HG02970 (cell line): ENCODE measurements at regions not wholly inside any gene's neighbourhood (a gene's known extent, or its start where the extent isn't known, plus 50 kb on each side); places are given as distances from the start of the nearest gene placed in this dataset.

ENCODE experiments used
- ATAC-seq: cut with Tn5 transposase; IDR thresholded peaks from one replicate; pipeline ENCODE4 v1.9.1; 2021; ENCODE audit warnings: mild to moderate bottlenecking, moderate library complexity, moderate number of reproducible peaks; ENCODE audit not compliant: unreplicated experiment, low FRiP score

DNA sequence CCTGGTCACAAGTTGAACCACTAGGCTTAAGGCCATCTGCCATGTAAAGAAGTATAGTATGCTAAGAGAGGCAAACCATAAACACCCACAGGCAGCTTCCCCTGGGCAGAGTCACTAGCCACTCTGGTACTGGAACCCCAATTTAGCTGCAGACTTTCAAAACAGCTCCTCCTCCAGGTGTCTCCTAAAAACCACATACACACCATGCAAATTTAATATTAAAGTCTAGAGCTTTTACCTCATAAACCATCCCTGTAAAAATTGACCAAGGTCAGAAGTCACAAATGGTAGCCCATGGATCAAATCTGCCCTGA, 99.1 kb upstream of the STT3B start:
- no peak for ATAC-seq

DNA sequence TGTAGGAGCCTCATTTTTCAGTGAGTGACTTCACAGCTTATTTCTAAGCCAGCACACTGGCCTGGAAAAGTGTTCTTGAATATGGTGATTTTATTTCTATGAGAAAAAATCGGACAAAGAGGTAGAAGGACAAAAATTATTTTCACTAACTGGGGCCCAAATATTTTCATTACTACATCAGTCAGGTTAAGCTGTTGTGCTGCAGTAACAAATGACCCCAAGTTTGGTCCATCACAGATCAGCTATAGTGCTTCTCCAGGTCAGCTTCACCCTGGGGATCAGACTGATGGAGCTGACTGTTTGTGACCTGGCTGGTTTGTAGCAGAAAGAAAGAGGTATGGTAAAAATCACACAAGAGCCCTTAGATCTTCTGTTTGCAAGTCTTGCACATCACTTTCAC, 97.9 kb upstream of the STT3B start:
- ATAC-seq: no peak

GRCh38 chr3:31436830-31437229, 95.9 kb upstream of the STT3B start:
- ATAC-seq: no peak

GRCh38 chr3:31438742-31439141, 94.0 kb upstream of the STT3B start:
- ATAC-seq: no peak

DNA sequence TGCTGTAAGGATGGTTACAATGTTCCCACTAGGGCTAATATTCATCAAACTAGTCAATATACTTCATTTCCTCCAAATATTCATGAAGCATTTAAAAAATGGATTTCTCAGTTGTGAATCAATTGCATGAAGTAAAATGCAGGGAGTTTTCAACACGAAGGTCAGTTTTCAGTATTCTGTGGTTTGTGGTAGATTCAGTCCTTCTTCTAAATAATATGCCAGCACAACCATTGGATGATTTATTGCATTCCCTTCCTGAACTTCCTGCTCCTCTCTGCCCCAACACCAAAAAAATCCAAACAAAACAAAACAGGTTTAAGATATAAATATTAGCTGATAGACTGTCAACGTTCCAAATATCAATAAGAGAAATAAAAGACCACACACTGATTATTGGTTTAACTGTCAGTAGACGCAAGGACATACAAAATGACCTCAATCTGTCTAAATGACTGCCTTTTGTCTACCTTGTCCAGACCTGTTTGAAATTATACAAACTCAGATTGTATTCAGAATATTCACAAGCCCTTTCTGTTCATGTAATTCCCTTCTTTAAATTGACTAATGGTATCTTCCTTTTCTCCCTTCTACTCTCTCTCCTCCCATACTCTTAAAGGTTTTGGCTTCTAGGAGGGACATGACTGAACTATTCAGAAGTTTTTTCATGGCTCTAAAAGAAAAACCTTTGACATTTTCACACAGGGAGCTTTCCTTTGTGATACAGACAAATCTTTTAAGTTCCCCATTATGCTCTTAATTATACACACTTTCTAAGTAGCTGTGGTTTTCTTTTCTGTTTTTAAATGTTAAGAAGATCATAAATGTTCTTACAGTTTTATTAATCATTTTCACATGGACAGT, 92.6 kb upstream of the STT3B start:
- no peak for ATAC-seq

- ATAC-seq: no peak
These were observed 91.8 kb upstream of the STT3B start for GRCh38 chr3:31440878-31441277.

GRCh38 chr3:31442755-31443154, 90.0 kb upstream of the STT3B start:
- no peak for ATAC-seq

GRCh38 chr3:31444220-31445142, 88.2 kb upstream of the STT3B start:
- ATAC-seq: no peak

DNA sequence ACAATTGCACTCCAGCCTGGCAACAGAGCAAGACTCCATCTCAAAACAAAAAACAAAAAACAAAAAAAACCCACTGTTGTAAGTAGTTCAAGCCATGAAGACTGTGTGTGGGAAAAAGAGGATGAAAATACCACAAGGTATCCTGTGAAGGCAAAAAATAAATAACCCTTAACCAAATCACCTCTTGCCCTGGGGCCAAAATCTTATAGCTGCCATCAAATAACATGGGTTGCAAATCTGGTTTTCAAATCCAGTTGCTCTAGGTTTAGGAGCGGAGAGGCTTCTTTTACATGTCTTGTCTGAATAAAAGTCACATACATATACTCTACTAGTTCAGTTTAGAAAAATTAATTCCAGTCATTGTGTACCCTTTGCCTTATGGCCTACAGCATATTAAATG, 87.0 kb upstream of the STT3B start:
- no peak for ATAC-seq

- ATAC-seq: no peak
These were observed 84.5 kb upstream of the STT3B start for GRCh38 chr3:31448035-31448881.

DNA sequence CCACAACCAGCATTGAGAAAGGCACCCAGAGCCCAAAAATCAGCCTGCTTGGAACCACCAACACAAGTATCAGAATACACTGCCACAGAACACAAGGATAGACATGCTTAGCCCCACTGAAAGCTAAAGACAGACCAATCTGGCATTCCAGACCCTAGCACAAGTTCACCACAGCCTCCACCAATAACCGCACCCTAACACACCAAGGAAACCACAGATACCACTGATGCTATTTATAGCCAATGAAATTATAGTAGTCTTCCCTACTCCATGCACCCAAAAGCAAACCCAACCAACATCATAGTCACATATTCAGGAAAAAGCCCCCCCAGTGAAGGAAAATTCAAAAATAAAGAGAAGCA, 83.9 kb upstream of the STT3B start:
- no peak for ATAC-seq

GRCh38 chr3:31449318-31449717, 83.4 kb upstream of the STT3B start:
- no peak for ATAC-seq

DNA sequence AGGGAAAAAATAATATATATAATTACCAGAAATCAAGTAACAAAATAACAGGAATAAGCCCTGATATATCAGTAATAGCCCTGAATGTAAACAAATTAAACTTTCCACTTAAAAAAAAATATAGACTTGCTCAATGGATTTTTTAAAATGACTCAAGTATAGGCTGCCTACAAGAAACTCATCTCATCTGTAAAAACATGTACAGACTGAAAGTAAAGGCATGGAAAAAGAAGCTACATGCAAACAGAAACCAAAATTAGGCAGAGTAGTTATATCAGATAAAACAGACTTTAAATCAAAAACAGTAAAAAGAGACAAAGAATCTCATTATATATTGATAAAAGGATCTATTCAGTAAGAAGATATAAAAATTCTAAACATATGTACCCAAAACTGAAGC, 82.4 kb upstream of the STT3B start:
- ATAC-seq: no peak

DNA sequence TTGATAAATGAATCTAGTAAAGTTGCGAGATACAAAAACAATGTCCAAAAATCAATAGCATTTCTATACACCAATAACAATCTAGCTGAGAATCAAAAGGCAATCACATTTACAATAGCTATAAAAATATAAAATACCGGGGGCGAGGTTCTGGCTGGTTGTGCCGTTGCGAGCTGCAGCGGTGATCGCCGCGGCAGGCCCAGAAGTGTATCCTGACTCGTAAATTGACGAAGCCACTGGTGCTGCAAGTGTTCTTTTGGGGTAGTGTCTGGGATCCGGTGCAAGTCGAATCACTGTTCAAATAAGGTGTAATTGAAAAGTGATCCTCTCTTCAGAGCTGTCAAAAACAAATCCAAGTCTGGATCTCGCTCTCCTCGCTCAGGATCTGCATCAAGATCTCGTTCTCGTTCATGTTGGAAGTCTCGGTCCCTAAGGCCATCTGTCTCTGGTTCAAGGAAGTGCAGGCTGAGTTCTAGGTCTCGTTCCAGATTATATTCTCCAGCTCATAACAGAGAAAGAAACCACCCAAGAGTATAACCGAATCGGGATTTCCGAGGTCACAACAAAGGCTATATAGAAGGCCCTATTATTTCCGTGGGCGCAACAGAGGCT, 80.1 kb upstream of the STT3B start:
- no peak for ATAC-seq

- no peak for ATAC-seq
These were observed 79.3 kb upstream of the STT3B start for GRCh38 chr3:31453430-31453829.

DNA sequence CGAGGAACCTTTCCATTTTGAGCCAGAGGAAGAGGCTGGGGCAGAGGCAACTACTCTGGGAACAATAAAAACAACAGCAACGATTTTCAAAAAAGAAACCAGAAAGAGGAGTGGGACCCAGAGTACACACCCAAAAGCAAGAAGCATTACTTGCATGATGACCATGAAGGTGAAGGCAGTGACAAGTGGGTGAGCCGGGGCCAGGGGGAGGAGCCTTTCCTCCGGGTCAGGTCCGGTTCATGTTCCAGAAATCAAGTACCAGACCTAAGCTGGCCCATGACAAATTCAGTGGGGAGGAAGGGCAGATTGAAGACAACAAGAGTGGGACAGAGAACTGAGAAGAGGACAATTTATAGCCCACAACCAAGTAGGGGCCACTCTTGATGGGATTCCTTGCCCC, 77.2 kb upstream of the STT3B start:
- ATAC-seq: no peak

DNA sequence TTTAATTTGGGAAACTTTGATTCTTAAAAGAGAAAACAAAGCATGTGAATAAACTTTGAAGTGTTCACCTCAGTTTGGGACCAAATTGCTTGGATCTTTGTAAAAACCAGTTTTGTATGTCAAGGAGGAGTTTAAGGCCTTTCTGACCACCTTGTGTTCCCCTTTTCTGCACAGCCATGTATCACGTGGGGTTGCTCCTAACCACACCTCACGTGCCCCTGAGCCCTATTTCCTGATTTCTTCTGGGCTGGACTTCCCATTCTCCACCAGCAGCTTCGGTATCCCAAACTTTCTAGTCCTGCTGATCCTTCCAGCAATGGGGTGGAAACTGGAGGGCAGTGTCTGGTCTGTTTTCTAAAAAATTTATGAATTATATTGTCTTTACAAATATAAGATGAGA, 76.4 kb upstream of the STT3B start:
- no peak for ATAC-seq

- no peak for ATAC-seq
These were observed 71.3 kb upstream of the STT3B start for GRCh38 chr3:31461426-31461825.

DNA sequence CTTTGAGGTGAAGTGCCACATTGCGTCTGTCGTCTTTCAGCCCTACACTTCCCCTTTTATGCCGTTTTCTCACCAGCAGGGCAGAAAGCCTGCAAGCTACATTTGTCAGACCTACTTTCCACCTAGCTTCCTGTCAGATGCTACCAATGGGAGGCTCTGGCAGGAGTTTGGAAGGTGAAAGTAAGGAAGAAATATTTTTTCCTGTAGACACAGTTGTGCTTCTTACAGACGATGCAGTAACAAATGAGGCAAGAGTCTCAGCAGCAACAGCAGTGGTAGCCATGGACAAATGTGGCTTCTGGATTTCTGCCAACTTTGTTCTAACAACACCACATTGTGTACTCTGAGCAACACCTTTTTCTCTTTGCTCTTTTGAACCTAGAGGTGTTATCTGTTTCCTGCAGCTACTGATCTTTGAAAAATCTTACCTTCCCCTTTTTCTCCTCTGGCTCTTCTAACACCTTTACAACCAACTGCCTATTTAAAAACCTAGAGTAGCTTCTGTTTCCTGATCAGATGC, 70.6 kb upstream of the STT3B start:
- ATAC-seq: no peak

- no peak for ATAC-seq
These were observed 66.7 kb upstream of the STT3B start for GRCh38 chr3:31465999-31466398.
